Aorta (tissue), 5 donors: ENCODE measurements at regions not wholly inside any gene's neighbourhood (a gene's known extent, or its start where the extent isn't known, plus 50 kb on each side); places are given as distances from the start of the nearest gene placed in this dataset.

Experiments used
- ATAC-seq: fragments of 200-7000 bp; cut with Tn5 transposase; one replicate; pipeline ENCODE4 v1.9.1; 2022; ENCODE audit warnings: moderate library complexity; ENCODE audit not compliant: low FRiP score
- DNase-seq, 2 donors: peaks; one replicate each; pipeline ENCODE4 v3.0.0-alpha.2; 2020
- H3K27ac ChIP-seq, 2 donors: one replicate each; pipeline ENCODE4 v1.5.1; 2013; ENCODE audit warnings: low read length in 2 of 2, mild to moderate bottlenecking in 2 of 2, moderate library complexity in 2 of 2, control low read depth in 1 of 2, inconsistent platforms in 1 of 2, low read depth in 1 of 2
- H3K27me3 ChIP-seq, 2 donors: one replicate each; pipeline ENCODE4 v1.6.1; 2013; ENCODE audit warnings: control low read depth in 1 of 2, low read length in 1 of 2, mild to moderate bottlenecking in 1 of 2, moderate library complexity in 1 of 2; ENCODE audit not compliant: insufficient read depth in 2 of 2, control insufficient read depth in 1 of 2
- H3K36me3 ChIP-seq, 2 donors: one replicate each; pipeline ENCODE4 v1.6.1; 2013; ENCODE audit warnings: control low read depth in 1 of 2, low read length in 1 of 2, mild to moderate bottlenecking in 1 of 2; ENCODE audit not compliant: insufficient read depth in 2 of 2, control insufficient read depth in 1 of 2
- H3K4me1 ChIP-seq, 2 donors: one replicate each; pipeline ENCODE4 v1.6.1; 2013; ENCODE audit warnings: low read length in 2 of 2, control low read depth in 1 of 2, mild to moderate bottlenecking in 1 of 2, moderate library complexity in 1 of 2; ENCODE audit not compliant: insufficient read depth in 2 of 2, control insufficient read depth in 1 of 2
- H3K4me3 ChIP-seq, 2 donors: one replicate each; pipeline ENCODE4 v1.5.1; 2013; ENCODE audit warnings: low read length in 2 of 2, control low read depth in 1 of 2, mild to moderate bottlenecking in 1 of 2
- H3K9me3 ChIP-seq: one replicate; pipeline ENCODE4 v1.6.1; 2013; ENCODE audit warnings: mild to moderate bottlenecking, low read length; ENCODE audit not compliant: control insufficient read depth
- WGBS, 2 donors: extraction: QIAGEN DNeasy Blood & Tissue Kit; methylation state at CpG; one replicate each; pipeline ENCODE4 v1.1.7; 2013; 5-methylcytosine and 5-hydroxymethylcytosine counted together
- intact Hi-C, 2 donors: fragments of 100-400 bp; cut with DNase I; formaldehyde crosslinking; loops; one replicate each; pipeline versions ENCODE4 v1.14.2 to v1.15.0; 2022
- donor health status: healthy with polysubstance abuse.
- donor health status: Bipolar disorder and iron deficiency.
- donor health status: DM: no; HTN: no; CAD: no.
- donor health status: DM: no; HTN: no; CAD: no.
- donor health status: DM: yes; HTN: yes; CAD: no.

GRCh38 chr1:81296601-81297000, 504.1 kb upstream of the ADGRL2 start:
- Histone ChIP-seq H3K4me3 (no peak overlapping the region), H3K27ac (no peak overlapping the region), H3K36me3 (no peaks in the 10 kb centered on the region), H3K9me3 (no peaks in the 10 kb centered on the region), H3K4me1 (no peaks in the 10 kb centered on the region), H3K27me3 (no peaks in the 10 kb centered on the region)
- no peak for DNase-seq
- ATAC-seq = no peak
- WGBS, 2 donors = 0 to 7% methylated on average over 1 of the region's 1 CpG
- intact Hi-C loops = loop anchor here in 1 of 2 donors (10.0 kb wide), 1 partner anchor 458 kb away; no protein-coding TSS in a partner anchor

GRCh38 chr1:81290326-81290725, 510.4 kb upstream of the ADGRL2 start:
- 91% methylated on average over 6 of the region's 6 CpGs for WGBS, 2 donors
- no peak for DNase-seq
- intact Hi-C loops = loop anchor here in 1 of 2 donors (10.0 kb wide), 1 partner anchor 464 kb away; no protein-coding TSS in a partner anchor
- Histone ChIP-seq H3K9me3 (no peaks in the 10 kb centered on the region), H3K27ac (no peak overlapping the region), H3K4me1 (no peaks in the 10 kb centered on the region), H3K27me3 (no peaks in the 10 kb centered on the region), H3K36me3 (no peaks in the 10 kb centered on the region), H3K4me3 (no peak overlapping the region)
- no peak for ATAC-seq

- H3K4me3 ChIP-seq = no peak overlapping the region
- no peak overlapping the region for H3K27ac ChIP-seq
- ATAC-seq (no peak), DNase-seq (no peak)
- H3K9me3 ChIP-seq = no peaks in the 10 kb centered on the region
- no peaks in the 10 kb centered on the region for H3K36me3 ChIP-seq
- 97 to 99% methylated on average over 2 of the region's 2 CpGs for WGBS, 2 donors
- no peaks in the 10 kb centered on the region for H3K4me1 ChIP-seq
- intact Hi-C loops = loop anchor here in 1 of 2 donors (10.0 kb wide), 1 partner anchor 976 kb away; no protein-coding TSS in a partner anchor
- H3K27me3 ChIP-seq = no peaks in the 10 kb centered on the region
Observed at GRCh38 chr1:81288689-81289088, 512.0 kb upstream of the ADGRL2 start.

GRCh38 chr1:81287411-81288080, 513.2 kb upstream of the ADGRL2 start:
- ATAC-seq (no peak), DNase-seq (no peak)
- H3K4me1 ChIP-seq = no peaks in the 10 kb centered on the region
- no peaks in the 10 kb centered on the region for H3K9me3 ChIP-seq
- H3K36me3 ChIP-seq = no peaks in the 10 kb centered on the region
- no peaks in the 10 kb centered on the region for H3K27me3 ChIP-seq
- no peak overlapping the region for H3K27ac ChIP-seq
- WGBS, 2 donors = 4 to 6% methylated on average over 2 of the region's 2 CpGs
- intact Hi-C loops = loop anchor here in 1 of 2 donors (10.0 kb wide), 1 partner anchor 977 kb away; no protein-coding TSS in a partner anchor
- H3K4me3 ChIP-seq = no peak overlapping the region

- Histone ChIP-seq H3K4me3 (no peak overlapping the region), H3K4me1 (no peaks in the 10 kb centered on the region), H3K27ac (no peak overlapping the region), H3K9me3 (no peaks in the 10 kb centered on the region), H3K27me3 (no peaks in the 10 kb centered on the region), H3K36me3 (no peaks in the 10 kb centered on the region)
- 91 to 94% methylated on average over 2 of the region's 2 CpGs for WGBS, 2 donors
- intact Hi-C loops = no loop called here
- DNase-seq (no peak), ATAC-seq (no peak)
Observed at GRCh38 chr1:81270051-81270450, 530.7 kb upstream of the ADGRL2 start.

- WGBS, 2 donors = 58% methylated on average over 3 of the region's 3 CpGs
- Histone ChIP-seq H3K27ac (no peak overlapping the region), H3K4me1 (no peaks in the 10 kb centered on the region), H3K36me3 (no peaks in the 10 kb centered on the region), H3K9me3 (no peaks in the 10 kb centered on the region), H3K4me3 (no peak overlapping the region), H3K27me3 (no peaks in the 10 kb centered on the region)
- ATAC-seq = no peak
- DNase-seq = no peak
- intact Hi-C loops = no loop called here
Observed at GRCh38 chr1:81264976-81265375, 535.8 kb upstream of the ADGRL2 start.

GRCh38 chr1:81259625-81260411, 540.9 kb upstream of the ADGRL2 start:
- intact Hi-C loops = no loop called here
- no peak overlapping the region for H3K4me3 ChIP-seq
- no peaks in the 10 kb centered on the region for H3K36me3 ChIP-seq
- H3K27ac ChIP-seq = no peak overlapping the region
- no peaks in the 10 kb centered on the region for H3K4me1 ChIP-seq
- no peaks in the 10 kb centered on the region for H3K27me3 ChIP-seq
- 75% methylated on average over 6 of the region's 6 CpGs for WGBS, 2 donors
- peaks cover 2% of the 10 kb centered on the region for H3K9me3 ChIP-seq
- DNase-seq (no peak), ATAC-seq (no peak)

GRCh38 chr1:81254560-81254959, 546.2 kb upstream of the ADGRL2 start:
- DNase-seq = no peak
- 93 to 94% methylated on average over 2 of the region's 2 CpGs for WGBS, 2 donors
- Histone ChIP-seq H3K4me3 (no peak overlapping the region), H3K36me3 (no peaks in the 10 kb centered on the region), H3K9me3 (peaks cover 3% of the 10 kb centered on the region), H3K27me3 (no peaks in the 10 kb centered on the region), H3K27ac (no peak overlapping the region), H3K4me1 (no peaks in the 10 kb centered on the region)
- ATAC-seq = no peak
- intact Hi-C loops = no loop called here

- H3K4me1 ChIP-seq = no peaks in the 10 kb centered on the region
- H3K27ac ChIP-seq = no peak overlapping the region
- no peaks in the 10 kb centered on the region for H3K36me3 ChIP-seq
- no peak for ATAC-seq
- no peak for DNase-seq
- intact Hi-C loops = no loop called here
- H3K4me3 ChIP-seq = no peak overlapping the region
- 97 to 98% methylated on average over 2 of the region's 2 CpGs for WGBS, 2 donors
- no peaks in the 10 kb centered on the region for H3K27me3 ChIP-seq
- H3K9me3 ChIP-seq = peaks cover 3% of the 10 kb centered on the region
Observed at GRCh38 chr1:81254068-81254467, 546.7 kb upstream of the ADGRL2 start.
